Loucy (cell line): ENCODE measurements at regions not wholly inside any gene's neighbourhood (a gene's known extent, or its start where the extent isn't known, plus 50 kb on each side); places are given as distances from the start of the nearest gene placed in this dataset.

Source experiments
- H2AFZ ChIP-seq: fragments of 200-600 bp; sonication (generic); 2 replicates; pipeline ENCODE4 v1.6.0; 2016; ENCODE audit warnings: antibody characterized with exemption, mild to moderate bottlenecking, low read length, moderate library complexity
- H3F3A ChIP-seq: fragments of 200-600 bp; 2 replicates; pipeline ENCODE4 v1.6.0; 2016; ENCODE audit warnings: antibody characterized with exemption, low read depth, mild to moderate bottlenecking
- H3K27me3 ChIP-seq: fragments of 200-600 bp; sonication (generic); 2 replicates; pipeline ENCODE4 v1.6.1; 2014; ENCODE audit warnings: low read length, mild to moderate bottlenecking; ENCODE audit not compliant: insufficient read depth, poor library complexity, severe bottlenecking
- H3K36me3 ChIP-seq: fragments of 200-600 bp; sonication (generic); 2 replicates; pipeline ENCODE4 v1.6.1; 2016; ENCODE audit warnings: low read length; ENCODE audit not compliant: insufficient read depth
- H3K4me1 ChIP-seq: fragments of 200-600 bp; sonication (generic); 2 replicates; pipeline ENCODE4 v1.5.1; 2014; ENCODE audit warnings: low read length, mild to moderate bottlenecking; ENCODE audit not compliant: insufficient read depth, poor library complexity, severe bottlenecking
- H3K4me2 ChIP-seq: fragments of 200-600 bp; sonication (generic); 2 replicates; pipeline ENCODE4 v1.6.0; 2014; ENCODE audit warnings: antibody characterized with exemption, low read length, low read depth, mild to moderate bottlenecking; ENCODE audit not compliant: poor library complexity, severe bottlenecking
- H3K4me3 ChIP-seq: fragments of 200-600 bp; sonication (generic); 2 replicates; pipeline ENCODE4 v1.5.1; 2014; ENCODE audit warnings: low read length, mild to moderate bottlenecking, mixed read lengths; ENCODE audit not compliant: poor library complexity, severe bottlenecking
- H3K79me2 ChIP-seq: fragments of 200-600 bp; sonication (generic); 2 replicates; pipeline ENCODE4 v1.6.1; 2014; ENCODE audit warnings: low read length; ENCODE audit not compliant: insufficient read depth
- H3K9ac ChIP-seq: fragments of 200-600 bp; sonication (generic); 2 replicates; pipeline ENCODE4 v1.6.0; 2014; ENCODE audit warnings: mild to moderate bottlenecking, low read depth, low read length, moderate library complexity; ENCODE audit not compliant: poor library complexity, severe bottlenecking
- H3K9me2 ChIP-seq: fragments of 200-600 bp; sonication (generic); replicated peaks from 2 replicates; pipeline ENCODE4 v1.6.1; 2016; ENCODE audit warnings: low read depth, low read length, mixed read lengths
- H3K9me3 ChIP-seq: fragments of 200-600 bp; sonication (generic); 2 replicates; pipeline ENCODE4 v1.6.1; 2014; ENCODE audit warnings: mild to moderate bottlenecking, antibody characterized with exemption, low read length, low read depth; ENCODE audit not compliant: insufficient read depth
- H4K20me1 ChIP-seq: fragments of 200-600 bp; sonication (generic); 2 replicates; pipeline ENCODE4 v1.6.0; 2014; ENCODE audit warnings: antibody characterized with exemption, low read length, mild to moderate bottlenecking; ENCODE audit not compliant: insufficient read depth, poor library complexity, severe bottlenecking
- CTCF ChIP-seq: fragments of 200-600 bp; sonication (generic); conservative IDR thresholded peaks from 2 replicates; pipeline ENCODE4 v1.5.1; 2014; ENCODE audit warnings: mild to moderate bottlenecking, antibody characterized with exemption, low read length
- EZH2phosphoT487 ChIP-seq: fragments of 200-600 bp; IDR thresholded peaks from 2 replicates; pipeline ENCODE4 v1.6.1; 2018; ENCODE audit warnings: antibody characterized with exemption, mild to moderate bottlenecking, moderate library complexity, borderline replicate concordance

GRCh38 chr7:96499532-96499931 lies 177.6 kb upstream of the SLC25A13 start:
- no peak overlapping the region for H3K4me3 ChIP-seq
- TF ChIP-seq EZH2phosphoT487 = no peak
- no peak for TF ChIP-seq CTCF
- H3K9ac ChIP-seq = no peak overlapping the region
- H3F3A ChIP-seq = no peaks in the 10 kb centered on the region
- no peaks in the 10 kb centered on the region for H3K36me3 ChIP-seq
- no peak overlapping the region for H3K4me2 ChIP-seq
- H4K20me1 ChIP-seq = no peaks in the 10 kb centered on the region
- peaks cover 8% of the 10 kb centered on the region for H3K4me1 ChIP-seq
- H3K27me3 ChIP-seq = no peaks in the 10 kb centered on the region
- no peaks in the 10 kb centered on the region for H3K79me2 ChIP-seq
- H3K9me2 ChIP-seq = no peaks in the 10 kb centered on the region
- H3K9me3 ChIP-seq = no peaks in the 10 kb centered on the region
- no peak overlapping the region for H2AFZ ChIP-seq

- H3K4me1 ChIP-seq = peaks cover 8% of the 10 kb centered on the region
- H3K9ac ChIP-seq = no peak overlapping the region
- no peak overlapping the region for H3K4me2 ChIP-seq
- no peaks in the 10 kb centered on the region for H3K79me2 ChIP-seq
- H3K4me3 ChIP-seq = no peak overlapping the region
- no peaks in the 10 kb centered on the region for H3K9me2 ChIP-seq
- H2AFZ ChIP-seq = no peak overlapping the region
- TF ChIP-seq CTCF = no peak
- TF ChIP-seq EZH2phosphoT487 = no peak
- no peaks in the 10 kb centered on the region for H3K9me3 ChIP-seq
- H4K20me1 ChIP-seq = no peaks in the 10 kb centered on the region
- no peaks in the 10 kb centered on the region for H3F3A ChIP-seq
- H3K27me3 ChIP-seq = no peaks in the 10 kb centered on the region
- H3K36me3 ChIP-seq = no peaks in the 10 kb centered on the region
Observed at GRCh38 chr7:96497567-96497966, 175.7 kb upstream of the SLC25A13 start.

GRCh38 chr7:96495751-96496216 lies 173.9 kb upstream of the SLC25A13 start:
- no peaks in the 10 kb centered on the region for H3K27me3 ChIP-seq
- H3K4me2 ChIP-seq = no peak overlapping the region
- no peaks in the 10 kb centered on the region for H3F3A ChIP-seq
- H3K4me3 ChIP-seq = no peak overlapping the region
- H4K20me1 ChIP-seq = no peaks in the 10 kb centered on the region
- no peaks in the 10 kb centered on the region for H3K36me3 ChIP-seq
- TF ChIP-seq EZH2phosphoT487 (no peak), CTCF (no peak)
- no peaks in the 10 kb centered on the region for H3K79me2 ChIP-seq
- H3K9ac ChIP-seq = no peak overlapping the region
- no peaks in the 10 kb centered on the region for H3K9me2 ChIP-seq
- H2AFZ ChIP-seq = peak overlapping the region; percentile 14; the same call in 1 of the 2 replicates
- H3K4me1 ChIP-seq = peaks cover 8% of the 10 kb centered on the region
- no peaks in the 10 kb centered on the region for H3K9me3 ChIP-seq
